NCI-H82 treated with DMSO at 0.1 percent for 48 hours (cell line): ENCODE measurements at regions not wholly inside any gene's neighbourhood (a gene's known extent, or its start where the extent isn't known, plus 50 kb on each side); places are given as distances from the start of the nearest gene placed in this dataset.
A peak's percentile ranks its signal among the peaks of the same experiment; 100 is the strongest.

Experiments used
- DNase-seq: peaks from one replicate; lab custom pipeline; 2025; ENCODE audit not compliant: unreplicated experiment; lab: John Stamatoyannopoulos, UW

GRCh38 chr1:37128091-37128490 lies 93.8 kb upstream of the GRIK3 start:
- DNase-seq = no peak

- DNase-seq = no peak
Measured at GRCh38 chr1:37130221-37130948, 96.1 kb upstream of the GRIK3 start.

GRCh38 chr1:37131281-37131680 lies 97.0 kb upstream of the GRIK3 start:
- no peak for DNase-seq

- DNase-seq = no peak
Measured at GRCh38 chr1:37133276-37134145, 99.2 kb upstream of the GRIK3 start.

GRCh38 chr1:37134599-37134998 lies 100.3 kb upstream of the GRIK3 start:
- no peak for DNase-seq

GRCh38 chr1:37135032-37135431 lies 100.7 kb upstream of the GRIK3 start:
- no peak for DNase-seq

- DNase-seq = peak; percentile 21
Measured at GRCh38 chr1:37137014-37137413, 102.7 kb upstream of the GRIK3 start.

GRCh38 chr1:37137601-37138000 lies 103.3 kb upstream of the GRIK3 start:
- no peak for DNase-seq

- no peak for DNase-seq
Measured at GRCh38 chr1:37143800-37144199, 109.5 kb upstream of the GRIK3 start.

GRCh38 chr1:37146071-37146470 lies 111.8 kb upstream of the GRIK3 start:
- no peak for DNase-seq

GRCh38 chr1:37147392-37147831 lies 113.1 kb upstream of the GRIK3 start:
- DNase-seq = no peak

GRCh38 chr1:37147906-37148305 lies 113.6 kb upstream of the GRIK3 start:
- DNase-seq = no peak

- no peak for DNase-seq
Measured at GRCh38 chr1:37148663-37149062, 114.3 kb upstream of the GRIK3 start.

GRCh38 chr1:37149296-37149695 lies 115.0 kb upstream of the GRIK3 start:
- DNase-seq = no peak

- no peak for DNase-seq
Measured at GRCh38 chr1:37150986-37151385, 116.7 kb upstream of the GRIK3 start.

GRCh38 chr1:37151789-37152188 lies 117.5 kb upstream of the GRIK3 start:
- no peak for DNase-seq

- no peak for DNase-seq
Measured at GRCh38 chr1:37152491-37152890, 118.2 kb upstream of the GRIK3 start.

GRCh38 chr1:37153116-37154100 lies 119.1 kb upstream of the GRIK3 start:
- DNase-seq = no peak

- no peak for DNase-seq
Measured at GRCh38 chr1:37156646-37157045, 122.3 kb upstream of the GRIK3 start.

- DNase-seq = no peak
Measured at GRCh38 chr1:37157634-37158033, 123.3 kb upstream of the GRIK3 start.

- no peak for DNase-seq
Measured at GRCh38 chr1:37158113-37158749, 123.9 kb upstream of the GRIK3 start.
